Thoracic aorta (tissue), 2 donors: ENCODE measurements at regions not wholly inside any gene's neighbourhood (a gene's known extent, or its start where the extent isn't known, plus 50 kb on each side); places are given as distances from the start of the nearest gene placed in this dataset.

Experiments used
- ATAC-seq: fragments of 150-250 bp; one replicate; pipeline ENCODE4 v1.8.0; 2017; ENCODE audit warnings: low read depth; ENCODE audit not compliant: insufficient number of reproducible peaks, low FRiP score
- DNase-seq: peaks from one replicate; pipeline ENCODE4 v3.0.0-alpha.2; 2020; ENCODE audit warnings: low spot score
- H3K27ac ChIP-seq, 2 donors: fragments of 200-600 bp; sonication (generic); 1 replicate in 1 of 2; 2 replicates in 1 of 2; pipeline ENCODE4 v1.5.1; 2016; ENCODE audit warnings: mild to moderate bottlenecking in 2 of 2, moderate library complexity in 2 of 2
- H3K27me3 ChIP-seq: fragments of 200-600 bp; sonication (generic); replicated peaks from 2 replicates; pipeline ENCODE4 v1.6.0; 2016; ENCODE audit warnings: mild to moderate bottlenecking; ENCODE audit not compliant: insufficient read depth
- H3K36me3 ChIP-seq: fragments of 200-600 bp; sonication (generic); one replicate; pipeline ENCODE4 v1.5.1; 2016
- H3K4me1 ChIP-seq, 2 donors: fragments of 200-600 bp; sonication (generic); 1 replicate in 1 of 2; 2 replicates in 1 of 2; pipeline versions ENCODE4 v1.5.1 to v1.6.0; 2016; ENCODE audit warnings: low read depth in 2 of 2, mild to moderate bottlenecking in 1 of 2; ENCODE audit not compliant: control insufficient read depth in 1 of 2
- H3K4me3 ChIP-seq: fragments of 200-600 bp; sonication (generic); 2 replicates; pipeline ENCODE4 v1.5.1; 2016; ENCODE audit warnings: mild to moderate bottlenecking
- H3K9me3 ChIP-seq: fragments of 200-600 bp; sonication (generic); 2 replicates; pipeline ENCODE4 v1.5.1; 2016
- TF ChIP-seq, protein P1 (sequence below): fragments of 200-600 bp; sonication (generic); IDR thresholded peaks from one replicate; pipeline ENCODE4 v1.5.1; 2019; ENCODE audit warnings: antibody characterized with exemption

DNA sequence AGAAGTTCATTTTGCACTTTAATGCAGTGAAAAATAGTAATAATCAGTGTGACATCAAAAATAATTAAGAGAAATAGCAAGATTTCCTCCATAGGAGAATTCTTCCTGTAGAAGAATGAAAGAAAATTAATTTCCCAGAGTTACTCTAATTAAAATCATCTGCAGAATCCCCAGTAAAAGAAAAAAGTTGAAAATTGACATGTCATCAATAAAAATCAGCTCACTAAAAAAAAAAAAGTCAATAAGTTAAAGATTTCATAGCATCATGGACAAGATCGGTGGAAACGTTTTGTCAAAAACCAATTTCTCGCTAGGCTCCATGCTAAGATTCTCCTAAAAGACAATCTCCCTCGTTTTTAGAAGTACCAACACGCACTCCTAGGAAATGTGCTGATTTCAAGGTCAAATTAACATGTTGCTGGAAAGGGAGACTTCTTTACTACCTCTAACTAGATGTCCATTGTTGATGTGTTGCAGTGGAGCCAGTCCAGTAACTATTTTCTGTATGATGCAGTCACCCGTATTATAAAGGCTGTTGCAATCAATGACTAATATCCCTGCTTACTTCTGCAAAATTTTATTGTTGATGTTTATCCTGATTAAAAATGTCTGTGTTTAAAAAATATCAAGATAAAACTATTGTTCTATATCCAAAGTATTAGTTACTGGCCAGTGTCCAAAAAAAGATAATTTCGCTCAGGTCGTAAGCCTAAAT is 591.9 kb upstream of the MGMT start:
- no peak overlapping the region for H3K27ac ChIP-seq
- no peaks in the 10 kb centered on the region for H3K4me1 ChIP-seq
- TF ChIP-seq, protein P1, sequence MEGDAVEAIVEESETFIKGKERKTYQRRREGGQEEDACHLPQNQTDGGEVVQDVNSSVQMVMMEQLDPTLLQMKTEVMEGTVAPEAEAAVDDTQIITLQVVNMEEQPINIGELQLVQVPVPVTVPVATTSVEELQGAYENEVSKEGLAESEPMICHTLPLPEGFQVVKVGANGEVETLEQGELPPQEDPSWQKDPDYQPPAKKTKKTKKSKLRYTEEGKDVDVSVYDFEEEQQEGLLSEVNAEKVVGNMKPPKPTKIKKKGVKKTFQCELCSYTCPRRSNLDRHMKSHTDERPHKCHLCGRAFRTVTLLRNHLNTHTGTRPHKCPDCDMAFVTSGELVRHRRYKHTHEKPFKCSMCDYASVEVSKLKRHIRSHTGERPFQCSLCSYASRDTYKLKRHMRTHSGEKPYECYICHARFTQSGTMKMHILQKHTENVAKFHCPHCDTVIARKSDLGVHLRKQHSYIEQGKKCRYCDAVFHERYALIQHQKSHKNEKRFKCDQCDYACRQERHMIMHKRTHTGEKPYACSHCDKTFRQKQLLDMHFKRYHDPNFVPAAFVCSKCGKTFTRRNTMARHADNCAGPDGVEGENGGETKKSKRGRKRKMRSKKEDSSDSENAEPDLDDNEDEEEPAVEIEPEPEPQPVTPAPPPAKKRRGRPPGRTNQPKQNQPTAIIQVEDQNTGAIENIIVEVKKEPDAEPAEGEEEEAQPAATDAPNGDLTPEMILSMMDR = no peak
- no peak for ATAC-seq
- DNase-seq = no peak
- no peaks in the 10 kb centered on the region for H3K9me3 ChIP-seq
- no peaks in the 10 kb centered on the region for H3K36me3 ChIP-seq
- no peaks in the 10 kb centered on the region for H3K27me3 ChIP-seq
- no peak overlapping the region for H3K4me3 ChIP-seq

DNA sequence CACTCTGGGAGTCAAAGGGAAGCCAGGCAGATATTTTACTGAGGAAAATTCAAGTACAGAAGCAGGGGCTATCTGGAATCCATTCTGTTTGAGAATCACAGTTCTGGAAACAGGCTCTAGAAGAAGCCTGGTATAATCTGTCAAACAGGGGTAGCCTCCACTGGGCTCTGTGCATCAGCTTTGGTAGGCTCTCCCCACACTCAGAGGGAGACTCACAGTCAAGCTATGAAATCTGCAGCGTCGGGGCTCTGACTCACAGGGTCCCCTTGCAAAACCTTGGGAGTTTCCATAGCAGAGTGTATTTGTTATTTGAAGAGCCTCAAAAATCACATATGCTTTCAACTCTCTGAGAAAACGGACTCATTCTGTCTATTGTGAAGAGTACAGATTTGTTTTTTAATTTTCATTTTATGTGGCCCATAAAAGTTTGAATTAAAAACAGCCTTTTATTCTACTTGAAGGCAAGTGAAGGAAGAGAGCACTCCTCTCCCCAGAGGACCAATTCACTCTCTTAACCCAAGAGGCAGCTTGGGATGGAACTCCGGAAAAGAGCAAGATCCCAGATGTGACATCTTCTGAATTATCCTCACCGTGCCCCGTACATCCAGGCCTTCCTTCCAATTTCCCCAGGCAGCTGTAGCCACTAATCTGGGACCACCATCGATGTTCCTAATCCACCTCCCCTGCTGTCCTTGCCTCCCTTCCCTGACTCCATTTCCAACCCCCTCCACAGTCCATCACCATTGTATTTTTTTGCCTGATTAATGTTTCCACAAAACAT is 590.9 kb upstream of the MGMT start:
- DNase-seq (no peak), ATAC-seq (no peak)
- H3K27me3 ChIP-seq = no peaks in the 10 kb centered on the region
- H3K4me1 ChIP-seq = no peaks in the 10 kb centered on the region
- no peaks in the 10 kb centered on the region for H3K36me3 ChIP-seq
- TF ChIP-seq, protein P1 = no peak
- H3K9me3 ChIP-seq = no peaks in the 10 kb centered on the region
- no peak overlapping the region for H3K27ac ChIP-seq
- H3K4me3 ChIP-seq = no peak overlapping the region

DNA sequence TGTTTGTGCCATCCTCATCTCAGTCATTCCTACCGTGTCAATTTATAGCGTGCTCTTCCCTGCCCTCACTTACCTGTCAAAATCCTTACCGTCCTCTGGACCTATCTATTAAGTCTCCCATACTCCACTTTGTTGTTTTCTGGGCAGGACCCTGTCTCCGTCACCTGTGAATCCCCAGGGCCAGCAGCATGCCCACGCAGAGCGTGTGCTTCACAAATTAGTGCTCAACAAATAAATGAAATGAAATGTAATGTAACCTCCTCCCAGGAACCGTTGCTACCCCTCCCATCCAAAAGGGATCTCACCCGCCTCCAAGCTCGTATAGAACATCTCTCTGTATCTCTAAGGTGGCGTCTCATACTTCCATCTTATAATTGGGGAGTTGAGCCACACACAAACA is 589.9 kb upstream of the MGMT start:
- no peaks in the 10 kb centered on the region for H3K9me3 ChIP-seq
- H3K36me3 ChIP-seq = no peaks in the 10 kb centered on the region
- no peak for ATAC-seq
- no peak overlapping the region for H3K4me3 ChIP-seq
- H3K27me3 ChIP-seq = no peaks in the 10 kb centered on the region
- no peaks in the 10 kb centered on the region for H3K4me1 ChIP-seq
- H3K27ac ChIP-seq = no peak overlapping the region
- DNase-seq = no peak
- TF ChIP-seq, protein P1 = no peak

DNA sequence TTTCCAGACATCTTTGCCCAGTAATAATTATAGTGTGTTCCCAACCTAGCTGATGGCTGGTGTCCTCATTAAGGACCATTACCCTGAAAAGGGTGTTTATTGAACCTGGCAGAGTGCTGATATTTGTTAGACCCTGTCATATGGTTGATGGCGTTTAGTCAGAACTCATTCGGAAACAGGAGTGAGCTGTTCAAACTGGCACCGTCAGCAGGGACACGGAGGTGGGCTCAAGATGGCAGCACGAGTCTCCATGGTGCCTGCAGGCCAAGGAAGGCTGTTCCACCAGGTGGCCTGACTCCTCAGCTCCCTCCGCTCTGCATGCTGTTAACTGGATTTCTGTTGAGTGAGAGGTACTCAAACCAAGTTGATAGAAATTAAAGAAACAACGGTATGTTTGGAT is 589.1 kb upstream of the MGMT start:
- no peaks in the 10 kb centered on the region for H3K4me1 ChIP-seq
- no peaks in the 10 kb centered on the region for H3K9me3 ChIP-seq
- ATAC-seq = no peak
- H3K4me3 ChIP-seq = no peak overlapping the region
- H3K27ac ChIP-seq = no peak overlapping the region
- H3K27me3 ChIP-seq = no peaks in the 10 kb centered on the region
- TF ChIP-seq, protein P1 = no peak
- no peak for DNase-seq
- H3K36me3 ChIP-seq = no peaks in the 10 kb centered on the region

DNA sequence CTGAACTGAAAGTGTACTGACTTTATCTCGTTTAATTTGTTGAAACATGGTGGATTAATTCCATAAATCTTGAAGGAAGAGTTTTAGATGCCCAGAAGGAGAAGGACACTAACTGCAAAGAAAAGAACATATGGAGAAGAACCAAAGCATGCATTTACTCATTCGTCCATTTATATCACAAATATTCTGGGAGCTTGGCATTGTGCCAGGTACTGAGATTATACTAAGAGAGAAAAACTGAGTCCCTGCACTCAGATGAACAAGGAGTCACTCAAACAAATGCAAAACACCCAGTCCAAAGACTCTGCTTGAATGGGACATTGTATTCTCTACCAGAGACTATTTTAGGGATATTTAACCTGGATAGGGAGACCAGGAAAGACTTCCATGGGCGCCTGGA is 588.0 kb upstream of the MGMT start:
- TF ChIP-seq, protein P1 = no peak
- H3K27ac ChIP-seq = no peak overlapping the region
- no peaks in the 10 kb centered on the region for H3K9me3 ChIP-seq
- H3K4me3 ChIP-seq = no peak overlapping the region
- no peaks in the 10 kb centered on the region for H3K27me3 ChIP-seq
- H3K4me1 ChIP-seq = no peaks in the 10 kb centered on the region
- DNase-seq = no peak
- H3K36me3 ChIP-seq = no peaks in the 10 kb centered on the region
- ATAC-seq = no peak
